GM18502 (cell line): ENCODE measurements at regions not wholly inside any gene's neighbourhood (a gene's known extent, or its start where the extent isn't known, plus 50 kb on each side); places are given as distances from the start of the nearest gene placed in this dataset.

Source experiments
- ATAC-seq: cut with Tn5 transposase; IDR thresholded peaks from one replicate; pipeline ENCODE4 v1.9.1; 2021; ENCODE audit warnings: mild to moderate bottlenecking; ENCODE audit not compliant: unreplicated experiment, poor library complexity

DNA sequence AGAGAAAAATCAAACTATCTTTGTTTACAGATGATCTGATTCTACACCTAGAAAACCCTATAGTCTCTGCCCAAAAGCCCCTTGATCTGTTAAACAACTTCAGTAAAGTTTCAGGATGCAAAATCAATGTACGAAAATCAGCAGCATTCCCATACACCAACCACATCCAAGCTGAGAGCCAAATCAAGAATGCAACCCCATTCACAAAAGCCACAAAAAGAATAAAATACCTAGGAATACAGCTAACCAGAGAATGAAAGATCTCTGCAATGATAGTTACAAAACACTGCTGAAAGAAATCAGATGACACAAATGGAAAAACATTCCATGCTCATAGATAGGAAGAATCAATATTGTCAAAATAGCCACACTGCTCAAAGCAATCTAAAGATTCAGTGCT is 265.7 kb downstream of the AEBP2 start:
- ATAC-seq, result no peak

DNA sequence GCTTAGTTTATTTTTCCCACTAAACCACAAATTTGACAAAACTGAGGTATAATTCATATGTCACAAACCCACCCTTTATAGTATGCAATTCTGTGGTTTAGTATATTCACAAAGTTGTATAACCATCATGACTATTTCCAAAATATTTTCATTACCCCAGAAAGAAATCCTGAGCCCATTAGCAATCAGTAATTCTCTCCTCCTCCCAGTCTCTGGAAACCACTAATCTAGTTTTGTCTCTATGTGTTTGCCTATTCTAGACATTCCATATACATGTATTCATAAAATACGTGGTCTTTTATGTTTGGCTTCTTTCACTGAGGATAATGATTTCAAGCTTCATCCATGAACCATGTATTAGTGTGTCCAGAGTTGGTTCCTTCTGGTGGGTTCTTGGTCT is 267.6 kb downstream of the AEBP2 start:
- no peak for ATAC-seq

DNA sequence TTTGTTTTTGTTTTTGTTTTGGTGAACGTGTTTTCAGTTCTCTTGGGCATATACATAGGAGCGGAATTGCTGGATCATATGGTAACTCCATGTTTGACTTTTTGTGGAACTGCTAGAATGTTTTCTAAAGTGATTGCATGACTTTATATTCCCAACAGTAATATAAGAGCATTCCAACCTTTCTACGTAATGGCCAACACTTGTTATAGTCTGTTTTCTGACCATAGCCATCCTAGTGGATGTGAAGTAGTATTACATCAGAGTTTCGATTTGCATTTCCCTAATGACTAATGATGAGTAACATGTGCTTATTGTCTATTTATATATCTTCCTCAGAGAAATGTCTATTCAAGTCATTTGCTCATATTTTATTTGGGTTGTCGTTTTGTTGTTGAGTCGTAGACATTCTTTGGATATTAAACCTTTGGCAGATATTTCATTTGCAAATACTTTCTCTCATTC is 268.7 kb downstream of the AEBP2 start:
- no peak for ATAC-seq

DNA sequence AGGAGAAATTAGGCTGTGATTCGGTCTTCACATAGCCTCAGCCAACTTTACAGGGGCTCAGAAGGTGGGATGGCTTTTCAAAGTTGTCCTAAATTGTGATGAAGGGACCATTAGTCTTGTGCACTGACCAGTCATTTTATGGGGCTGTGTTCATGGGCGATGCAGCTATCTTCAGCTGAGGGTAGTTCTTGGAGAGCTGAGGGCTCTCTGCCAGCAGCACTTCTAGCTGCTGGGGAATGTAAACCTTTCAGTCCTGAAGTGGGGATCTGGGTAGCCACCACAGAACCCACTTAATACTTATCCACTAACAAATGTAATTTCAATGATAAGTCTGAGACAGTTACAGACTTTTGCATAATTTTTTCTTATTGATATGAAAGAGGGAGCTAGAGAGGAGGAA is 270.6 kb downstream of the AEBP2 start:
- no peak for ATAC-seq

DNA sequence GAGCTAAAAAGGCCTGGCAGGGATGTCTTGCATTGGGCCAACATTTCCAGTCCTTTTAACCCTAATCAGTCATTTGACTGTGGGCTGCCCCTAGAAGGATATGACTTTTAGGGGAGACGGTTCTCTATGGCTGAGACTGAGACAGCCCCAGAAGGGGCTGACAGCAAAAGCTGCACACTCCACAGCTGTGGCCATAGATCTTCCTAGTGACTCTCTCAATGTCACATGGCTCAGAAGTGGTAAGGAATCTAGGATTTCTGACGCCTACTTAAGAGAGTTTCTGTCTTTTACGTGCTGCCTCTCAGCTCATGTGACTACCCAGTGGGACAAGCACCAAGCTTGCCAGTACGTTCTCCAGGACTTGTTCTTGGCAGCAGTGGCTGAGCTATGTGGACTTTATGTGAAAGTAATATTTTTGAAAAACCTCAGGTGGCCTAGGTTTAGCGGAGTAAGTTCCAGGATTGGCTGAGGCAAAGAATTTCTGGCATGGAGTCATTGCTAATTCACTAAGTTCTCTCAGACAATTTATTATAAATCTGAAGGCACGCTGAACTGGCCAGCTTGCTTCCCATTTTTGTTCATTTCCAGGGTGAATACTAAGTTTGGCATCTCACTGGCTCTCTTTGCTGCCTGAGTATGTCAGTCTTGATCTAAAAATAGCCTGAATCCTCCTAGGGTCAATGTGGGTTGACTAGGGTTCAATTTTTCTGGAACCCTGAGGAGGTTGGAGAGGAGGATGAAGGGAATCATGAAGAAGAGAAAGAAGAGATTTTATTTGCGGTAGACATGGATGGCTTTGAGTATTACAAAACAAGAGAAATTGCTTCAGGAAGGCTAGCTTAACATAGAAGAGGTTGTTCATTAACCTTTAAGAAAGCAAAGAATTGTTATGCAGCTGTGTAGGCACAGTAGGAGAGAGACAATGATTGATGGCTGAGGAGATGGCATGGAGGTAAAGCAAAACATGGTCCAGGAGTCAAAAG is 271.8 kb downstream of the AEBP2 start:
- ATAC-seq, result no peak

DNA sequence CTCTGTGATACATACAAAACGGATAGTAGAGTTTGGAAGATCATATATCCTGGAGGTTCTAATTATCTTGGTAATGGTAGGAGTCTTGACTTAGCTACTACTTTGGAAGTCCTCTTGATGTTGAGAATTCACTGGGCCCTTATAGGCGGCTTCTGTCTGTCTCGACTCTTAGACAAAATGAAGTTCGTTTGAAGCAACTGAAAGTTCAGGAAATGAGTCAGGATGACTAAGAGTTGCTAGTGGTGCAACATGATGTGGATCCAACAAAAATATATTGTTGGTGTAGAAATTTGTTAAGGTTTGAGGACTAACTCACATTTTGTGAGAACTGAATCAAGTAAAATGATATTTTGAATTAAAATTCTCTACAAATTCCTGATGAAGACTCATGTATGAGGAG is 272.7 kb downstream of the AEBP2 start:
- no peak for ATAC-seq

DNA sequence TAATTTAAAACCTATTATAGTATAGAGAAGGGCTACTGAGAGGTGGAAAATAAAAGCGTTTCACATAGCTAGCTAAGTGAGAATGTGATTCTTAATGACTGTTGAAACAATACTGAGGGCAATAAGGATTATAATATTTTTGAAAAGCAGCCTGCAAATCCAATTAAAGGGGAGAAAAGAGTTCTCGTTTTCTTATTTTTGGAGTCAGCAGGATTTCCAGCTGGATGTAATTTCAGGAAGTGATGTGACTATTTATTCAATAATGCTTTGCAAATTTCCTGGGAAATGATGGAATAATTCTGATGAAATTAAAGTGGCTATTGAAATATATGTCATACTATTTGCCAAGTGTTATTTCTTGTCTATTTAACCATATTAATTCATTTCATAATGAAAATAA is 279.1 kb downstream of the AEBP2 start:
- ATAC-seq, result no peak

DNA sequence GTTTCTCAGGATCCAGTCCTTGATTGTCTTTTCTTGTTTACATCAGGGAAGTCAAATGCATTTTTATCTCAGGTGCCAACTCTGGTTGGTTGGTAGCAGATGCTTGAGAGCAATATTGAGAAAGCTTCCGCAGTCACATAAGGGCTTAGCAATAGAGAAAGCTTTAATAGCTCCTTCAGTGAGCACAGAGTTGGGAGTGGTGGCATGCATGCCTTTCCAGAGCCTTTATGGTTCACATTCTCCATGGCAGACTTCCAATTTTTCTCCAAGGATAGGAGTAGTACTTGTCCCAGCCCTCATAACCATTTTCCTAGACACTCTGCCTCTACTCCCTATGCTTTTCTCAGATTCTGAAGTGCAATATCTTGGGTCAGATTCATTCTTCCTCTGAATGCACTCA is 280.4 kb downstream of the AEBP2 start:
- no peak for ATAC-seq

DNA sequence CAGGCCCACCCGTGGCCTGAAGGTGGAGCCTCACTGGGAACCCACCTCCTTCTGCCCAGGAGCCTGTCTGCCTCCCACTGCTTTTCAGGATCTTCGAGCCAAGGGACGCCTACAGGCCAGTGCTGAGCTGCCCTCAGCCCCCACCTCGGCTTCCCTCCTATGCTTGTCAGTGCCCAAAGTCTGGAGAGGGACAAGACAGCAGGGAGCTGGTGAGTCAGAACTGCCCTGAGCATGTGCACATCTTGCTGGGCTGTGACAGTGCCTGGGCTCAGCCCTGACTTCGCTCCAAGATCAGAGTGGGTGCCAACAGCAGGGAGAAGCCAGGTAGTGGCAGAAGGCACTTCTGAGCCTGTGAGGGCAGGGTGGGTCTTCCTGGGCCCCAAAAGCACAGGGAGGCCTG is 286.8 kb downstream of the AEBP2 start:
- ATAC-seq, result no peak

DNA sequence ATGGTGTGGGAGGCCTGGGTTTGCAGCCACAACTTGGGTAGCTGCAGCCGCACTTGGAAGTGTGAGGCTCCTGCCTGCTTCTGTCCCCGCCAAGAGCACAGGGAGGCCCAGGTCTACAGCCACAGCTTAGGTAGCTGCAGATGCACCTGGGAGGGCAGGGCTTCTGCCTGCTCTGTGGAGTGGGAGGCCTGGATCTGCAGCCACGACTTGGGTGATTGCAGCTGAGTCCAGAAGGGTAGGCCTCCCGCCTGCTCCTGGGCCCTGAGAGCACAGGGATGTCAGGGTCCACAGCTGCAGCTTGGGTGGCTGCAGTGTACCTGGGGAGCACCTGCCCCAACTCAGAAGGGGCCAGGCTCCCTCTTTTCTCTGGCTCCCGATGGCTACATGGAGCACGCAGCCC is 287.3 kb downstream of the AEBP2 start:
- ATAC-seq, result no peak

DNA sequence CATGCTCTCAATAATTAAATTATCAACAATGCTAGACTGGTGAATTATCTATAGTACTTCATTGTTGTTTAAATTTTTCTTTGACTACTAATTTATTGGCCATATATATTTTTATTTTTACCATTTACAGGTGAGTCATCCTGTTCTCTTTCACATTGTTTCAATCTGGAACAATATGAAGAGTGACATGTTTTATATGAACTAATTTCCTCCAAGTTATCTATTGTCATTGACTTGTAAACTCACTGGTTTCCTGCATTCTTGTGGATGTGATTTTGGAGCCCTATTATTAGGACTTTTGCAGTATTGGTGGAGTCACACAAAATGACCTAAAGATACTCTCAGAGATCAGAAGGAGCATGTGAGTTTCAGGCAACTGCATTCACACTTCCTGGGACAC is 297.7 kb downstream of the AEBP2 start:
- ATAC-seq, result no peak

DNA sequence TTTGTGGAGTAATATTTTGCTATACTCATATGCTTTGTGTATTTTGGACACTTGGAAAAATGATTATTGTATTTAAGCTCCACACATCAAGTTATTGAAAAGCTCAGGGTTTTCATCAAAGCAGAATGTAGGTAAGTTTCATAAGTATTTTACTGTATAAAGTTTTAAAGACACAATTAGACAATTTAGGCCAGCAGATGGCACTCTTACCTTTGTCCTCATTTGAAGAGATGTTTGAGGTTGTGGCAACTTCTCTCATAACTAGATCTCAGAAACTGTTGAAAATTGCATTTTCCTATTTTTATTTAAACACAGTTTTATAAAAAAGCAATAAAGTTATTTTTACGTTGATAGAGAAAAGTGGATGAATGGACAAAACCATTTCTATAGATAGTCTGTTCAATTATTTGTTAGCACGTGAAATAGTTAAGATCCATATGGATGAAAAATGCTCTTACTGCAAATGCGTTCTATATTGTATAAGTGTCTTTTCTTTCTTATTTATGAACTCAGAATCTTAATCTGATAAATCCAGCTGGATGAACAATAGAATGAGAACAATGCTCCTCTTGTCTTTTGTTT is 300.0 kb downstream of the AEBP2 start:
- no peak for ATAC-seq

DNA sequence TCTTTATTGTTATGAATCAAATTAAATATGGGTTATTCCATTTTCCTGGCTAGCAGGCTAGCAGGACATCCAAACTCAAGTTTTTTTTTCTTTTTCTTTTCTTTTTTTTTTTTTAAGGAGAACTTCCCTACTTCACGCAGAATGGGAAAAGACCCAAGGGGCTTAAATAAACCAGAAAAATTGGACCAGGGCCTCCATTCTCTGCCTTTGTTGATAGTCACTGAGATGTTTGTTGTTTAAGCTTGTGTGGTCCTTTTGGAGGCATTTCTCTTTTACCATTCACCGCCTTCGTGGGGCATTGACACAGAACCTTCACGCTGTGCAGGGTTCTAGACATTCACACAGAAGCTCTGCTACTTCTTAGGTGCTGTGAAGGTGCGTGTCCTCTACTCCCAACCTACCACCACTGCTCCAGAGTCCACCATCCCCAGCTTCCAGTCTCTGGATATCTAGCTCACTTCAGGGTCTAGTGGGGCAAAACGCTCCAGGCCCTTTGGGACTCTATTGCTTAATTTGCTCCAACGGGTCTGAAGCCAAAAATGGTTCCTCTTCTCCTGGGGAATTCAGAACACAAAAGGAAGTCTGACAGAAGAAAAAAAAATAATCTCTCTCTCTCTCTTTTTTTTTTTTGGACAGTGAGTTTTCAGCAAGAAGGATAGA is 301.3 kb downstream of the AEBP2 start:
- no peak for ATAC-seq

DNA sequence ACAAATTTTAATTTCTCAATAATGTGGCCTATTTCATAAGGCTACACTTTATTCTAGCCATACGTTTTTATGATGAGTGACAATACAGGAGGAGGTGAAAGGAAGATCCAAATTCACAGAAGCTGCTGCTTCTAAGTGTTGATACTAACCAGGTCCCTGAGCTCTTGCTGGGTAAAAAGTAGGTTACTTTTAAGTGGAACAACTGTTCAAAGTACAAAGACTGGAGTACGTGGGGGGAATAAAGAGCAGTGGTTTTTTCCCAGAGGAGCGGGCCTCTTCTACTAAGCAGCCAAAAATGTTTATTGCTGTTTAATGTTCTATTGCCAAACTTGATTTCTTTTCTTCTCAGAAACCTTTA is 301.8 kb downstream of the AEBP2 start:
- ATAC-seq, result no peak

DNA sequence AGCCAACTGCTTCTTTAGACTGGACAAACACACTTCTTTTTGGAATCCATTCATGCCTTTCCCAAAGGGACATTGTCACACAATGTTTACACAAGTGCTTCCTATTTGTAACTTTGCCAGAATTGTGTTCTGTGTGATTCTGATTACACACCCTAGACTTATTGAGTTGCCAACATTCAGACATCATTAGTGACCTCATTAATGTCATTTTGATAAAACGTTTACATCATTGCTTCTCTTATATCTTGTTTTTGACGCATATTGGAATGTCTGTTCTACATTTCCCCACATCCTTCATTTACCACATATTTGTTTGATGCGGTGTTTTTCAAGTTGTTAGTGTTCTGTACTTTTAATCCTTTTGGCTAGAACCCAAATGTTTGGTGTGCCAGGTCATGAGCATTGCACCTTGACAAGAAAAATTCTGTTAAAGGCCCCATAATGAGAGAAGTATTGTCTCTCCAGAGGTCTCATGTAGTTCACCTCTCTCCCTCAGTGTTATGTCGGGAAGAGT is 305.5 kb downstream of the AEBP2 start:
- ATAC-seq, result no peak

DNA sequence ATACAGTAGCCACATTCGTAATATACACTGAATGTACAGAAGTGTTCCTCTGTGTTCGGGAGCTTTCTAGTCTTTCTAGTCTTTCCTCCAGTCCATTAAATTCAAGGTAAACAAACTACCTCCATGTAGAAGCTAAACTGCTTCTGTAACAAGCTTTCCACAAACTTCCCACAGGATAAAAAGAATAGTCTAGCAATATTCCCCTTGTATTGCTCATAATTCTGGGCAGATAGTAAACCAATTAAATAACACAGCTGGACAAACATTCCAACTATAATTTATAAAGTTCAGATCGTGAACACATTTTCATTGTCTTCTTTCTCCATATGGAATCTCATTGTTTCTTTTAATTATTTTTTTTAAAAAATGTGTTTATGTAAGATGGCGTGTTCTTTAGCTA is 307.2 kb downstream of the AEBP2 start:
- ATAC-seq, result no peak

DNA sequence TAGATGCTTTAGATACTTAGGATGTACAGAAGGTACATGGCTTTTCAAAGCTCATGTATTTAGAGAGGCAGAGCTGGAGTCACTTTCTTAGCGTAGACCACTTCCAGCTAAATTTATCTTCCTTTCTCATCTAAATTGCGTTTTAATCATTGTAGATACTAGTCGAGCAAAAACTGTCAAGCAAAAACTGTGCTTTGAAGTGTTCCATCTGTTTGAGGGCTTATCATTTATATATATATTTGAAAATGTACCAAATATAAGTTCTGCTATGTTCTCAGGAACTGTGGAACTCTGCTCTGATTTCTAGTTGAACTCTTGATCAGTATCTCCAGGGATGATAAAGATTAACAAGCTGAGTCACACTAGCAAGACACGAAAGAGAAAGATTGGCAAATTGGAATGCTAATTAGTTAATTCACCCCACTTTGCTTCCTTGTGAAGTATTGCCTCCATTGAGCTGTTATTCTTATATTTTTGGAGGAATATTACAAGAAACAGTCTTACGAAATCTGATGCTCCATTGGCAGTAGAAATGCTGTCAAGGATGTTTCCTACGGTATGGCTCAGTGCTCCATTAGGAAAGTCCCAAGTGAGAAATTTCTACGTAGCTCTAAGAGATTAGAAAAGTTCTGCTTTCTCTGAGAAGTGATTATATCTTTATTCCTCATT is 310.7 kb downstream of the AEBP2 start:
- no peak for ATAC-seq

DNA sequence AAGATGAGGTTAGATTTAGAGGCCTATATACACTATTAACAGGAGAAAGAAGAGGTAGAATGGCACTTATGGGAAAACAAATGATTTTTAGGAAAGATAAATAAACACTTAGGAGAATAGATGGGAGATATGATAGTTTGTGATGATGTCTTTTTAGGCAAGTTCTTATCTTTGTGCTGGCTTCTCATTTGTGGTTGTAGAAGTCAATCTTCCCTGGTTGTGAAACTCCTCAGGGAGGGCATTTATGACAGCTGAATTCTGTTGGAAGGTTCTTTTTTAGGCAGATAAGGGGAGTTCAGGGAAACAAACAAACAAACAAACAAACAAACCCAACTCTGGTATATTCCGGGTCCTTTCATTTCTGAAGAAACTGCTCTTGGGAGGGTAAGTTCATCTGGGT is 311.8 kb downstream of the AEBP2 start:
- no peak for ATAC-seq

DNA sequence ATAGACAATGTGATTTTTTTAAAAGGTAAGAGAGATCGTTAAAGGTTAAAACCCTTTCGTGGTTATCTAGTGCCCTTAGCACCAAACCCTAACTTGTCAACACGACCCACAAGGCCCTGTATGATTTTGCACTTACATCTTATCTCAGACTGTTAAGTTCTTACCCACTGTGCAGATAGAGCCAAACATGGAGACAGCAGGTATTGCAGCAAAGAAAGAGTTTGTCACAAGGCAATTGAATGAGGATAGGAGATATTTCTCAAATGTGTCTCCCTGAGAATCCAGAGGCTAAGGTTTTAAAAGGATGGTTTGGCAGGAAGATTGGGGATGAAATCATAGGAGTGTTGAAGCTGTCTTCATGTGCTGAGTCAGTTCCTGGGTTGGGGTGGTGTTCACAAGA is 313.4 kb downstream of the AEBP2 start:
- no peak for ATAC-seq

DNA sequence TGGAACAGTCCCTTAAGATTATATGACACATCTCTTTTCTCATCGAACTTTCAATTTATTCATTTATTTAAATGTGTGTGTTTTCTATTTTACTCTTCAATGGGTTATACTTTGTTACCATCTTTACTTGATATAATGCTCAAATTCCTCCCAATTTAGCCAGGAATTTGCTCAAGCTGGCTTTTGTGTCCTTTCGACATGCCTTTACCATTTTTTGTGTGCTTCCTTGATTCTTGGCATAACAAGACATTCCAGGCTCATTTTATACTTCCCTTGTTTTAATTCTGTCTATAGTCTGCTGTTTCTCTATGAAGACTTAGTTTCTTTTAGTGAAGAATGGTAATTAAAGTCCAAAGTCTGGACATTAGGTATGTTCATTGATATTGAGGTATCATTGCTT is 315.8 kb downstream of the AEBP2 start:
- no peak for ATAC-seq
